ENCODE measurements at regions not wholly inside any gene's neighbourhood (a gene's known extent, or its start where the extent isn't known, plus 50 kb on each side); places are given as distances from the start of the nearest gene placed in this dataset.

DNA sequence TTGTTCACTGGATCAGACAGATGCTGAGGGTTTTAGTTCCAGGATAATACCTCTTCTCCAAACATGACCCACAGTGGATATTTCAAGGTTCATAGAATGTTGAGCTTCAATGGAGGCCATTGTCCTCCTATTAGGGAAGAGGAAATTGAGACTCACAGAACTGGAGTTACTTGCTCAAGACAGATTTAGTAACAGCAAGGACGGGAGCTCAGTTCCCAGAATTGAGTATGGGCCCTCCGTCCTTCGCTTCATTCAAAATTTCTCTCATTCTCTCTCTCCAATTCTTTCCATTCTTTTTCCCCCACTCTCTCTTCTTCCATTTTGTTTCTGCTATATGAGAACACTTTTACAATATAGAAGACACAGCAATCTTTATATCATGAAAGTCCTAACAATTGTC lies 94.0 kb downstream of the DNAJB9 start:
- no peaks in the 10 kb centered on the region for H3K79me2 ChIP-seq (ENCODE audit: insufficient read depth, low read length)
- H2AFZ ChIP-seq (ENCODE audit: insufficient read depth, low read depth, low read length, poor library complexity, severe bottlenecking): no peak overlapping the region
- no peak overlapping the region for H3K9ac ChIP-seq (ENCODE audit: insufficient read depth, low read length, poor library complexity, severe bottlenecking)
- H3K36me3 Mint-ChIP-seq: no peaks in the 10 kb centered on the region
- no peak overlapping the region for H3K4me3 Mint-ChIP-seq
- no peak overlapping the region for H3K4me3 ChIP-seq (replicated peaks in 1 of 3; ENCODE audit: low read depth in 2 of 3, low read length in 3 of 3)
- H3K4me2 ChIP-seq (replicated peaks; ENCODE audit: extremely low read depth, low read length, poor library complexity, severe bottlenecking): no peak overlapping the region
- 88% methylated on average over 3 of the region's 3 CpGs for WGBS (ENCODE audit: insufficient coverage)
- no peak for DNase-seq
- no peaks in the 10 kb centered on the region for H3K36me3 ChIP-seq (replicated peaks in 1 of 2; ENCODE audit: control insufficient read depth in 1 of 2, insufficient read depth in 2 of 2, low read length in 2 of 2)
- peaks cover 0 to 2% (median 2%) of the 10 kb centered on the region in 3 donors for H3K27me3 Mint-ChIP-seq (ENCODE audit: low read depth in 3 of 3)
- H4K20me1 ChIP-seq (ENCODE audit: insufficient read depth, low read length): no peaks in the 10 kb centered on the region
- intact Hi-C loops (cut with micrococcal nuclease): no loop called here
- H3K9me3 Mint-ChIP-seq: peaks cover 0 to 3% (median 1%) of the 10 kb centered on the region in 7 donors
- H3K9me3 ChIP-seq (replicated peaks in 1 of 2; ENCODE audit: control insufficient read depth in 1 of 2, insufficient read depth in 1 of 2, low read length in 2 of 2): peaks cover 0 to 3% of the 10 kb centered on the region in 2 donors
- H3K4me1 Mint-ChIP-seq: no peaks in the 10 kb centered on the region
- no peaks in the 10 kb centered on the region for H3K27me3 ChIP-seq (ENCODE audit: control insufficient read depth in 2 of 2, insufficient read depth in 2 of 2, low read length in 2 of 2)
- H3K27ac ChIP-seq (ENCODE audit: low read depth in 1 of 2, low read length in 2 of 2): no peak overlapping the region
- H3K4me1 ChIP-seq (ENCODE audit: control insufficient read depth in 1 of 2, insufficient read depth in 2 of 2, low read length in 2 of 2): no peaks in the 10 kb centered on the region
- TF ChIP-seq, protein P1, sequence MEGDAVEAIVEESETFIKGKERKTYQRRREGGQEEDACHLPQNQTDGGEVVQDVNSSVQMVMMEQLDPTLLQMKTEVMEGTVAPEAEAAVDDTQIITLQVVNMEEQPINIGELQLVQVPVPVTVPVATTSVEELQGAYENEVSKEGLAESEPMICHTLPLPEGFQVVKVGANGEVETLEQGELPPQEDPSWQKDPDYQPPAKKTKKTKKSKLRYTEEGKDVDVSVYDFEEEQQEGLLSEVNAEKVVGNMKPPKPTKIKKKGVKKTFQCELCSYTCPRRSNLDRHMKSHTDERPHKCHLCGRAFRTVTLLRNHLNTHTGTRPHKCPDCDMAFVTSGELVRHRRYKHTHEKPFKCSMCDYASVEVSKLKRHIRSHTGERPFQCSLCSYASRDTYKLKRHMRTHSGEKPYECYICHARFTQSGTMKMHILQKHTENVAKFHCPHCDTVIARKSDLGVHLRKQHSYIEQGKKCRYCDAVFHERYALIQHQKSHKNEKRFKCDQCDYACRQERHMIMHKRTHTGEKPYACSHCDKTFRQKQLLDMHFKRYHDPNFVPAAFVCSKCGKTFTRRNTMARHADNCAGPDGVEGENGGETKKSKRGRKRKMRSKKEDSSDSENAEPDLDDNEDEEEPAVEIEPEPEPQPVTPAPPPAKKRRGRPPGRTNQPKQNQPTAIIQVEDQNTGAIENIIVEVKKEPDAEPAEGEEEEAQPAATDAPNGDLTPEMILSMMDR (IDR thresholded peaks at IDR 0.05): no peak
- H3K27ac Mint-ChIP-seq: no peak overlapping the region

DNA sequence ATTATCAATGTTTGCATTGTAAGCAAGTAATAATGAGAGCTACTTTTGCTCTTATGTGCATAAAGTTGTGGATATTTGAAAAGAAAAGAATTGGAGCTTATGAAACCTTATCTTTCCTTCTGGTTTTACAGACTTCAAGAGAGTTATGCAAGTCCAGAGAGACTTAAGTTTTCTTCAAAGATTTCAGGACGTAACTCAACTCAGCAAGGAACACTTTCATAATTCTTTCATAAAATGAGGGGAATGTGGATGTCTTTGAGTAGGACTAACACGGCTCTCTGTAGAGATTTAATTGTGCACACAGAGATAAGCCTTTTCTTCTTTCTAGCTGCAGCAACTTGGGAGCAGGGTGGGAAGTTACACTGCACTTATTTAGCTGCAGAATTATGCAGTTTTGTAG lies 97.5 kb downstream of the DNAJB9 start:
- no peaks in the 10 kb centered on the region for H3K4me1 Mint-ChIP-seq
- Histone ChIP-seq H3K27ac (ENCODE audit: low read depth in 1 of 2, low read length in 2 of 2) (no peak overlapping the region), H4K20me1 (ENCODE audit: insufficient read depth, low read length) (no peaks in the 10 kb centered on the region), H3K9ac (ENCODE audit: insufficient read depth, low read length, poor library complexity, severe bottlenecking) (no peak overlapping the region), H2AFZ (ENCODE audit: insufficient read depth, low read depth, low read length, poor library complexity, severe bottlenecking) (no peak overlapping the region), H3K36me3 (replicated peaks in 1 of 2; ENCODE audit: control insufficient read depth in 1 of 2, insufficient read depth in 2 of 2, low read length in 2 of 2) (no peaks in the 10 kb centered on the region), H3K27me3 (ENCODE audit: control insufficient read depth in 2 of 2, insufficient read depth in 2 of 2, low read length in 2 of 2) (no peaks in the 10 kb centered on the region), H3K9me3 (replicated peaks in 1 of 2; ENCODE audit: control insufficient read depth in 1 of 2, insufficient read depth in 1 of 2, low read length in 2 of 2) (peaks cover 3 to 4% of the 10 kb centered on the region in 2 donors), H3K4me1 (ENCODE audit: control insufficient read depth in 1 of 2, insufficient read depth in 2 of 2, low read length in 2 of 2) (no peaks in the 10 kb centered on the region), H3K4me2 (replicated peaks; ENCODE audit: extremely low read depth, low read length, poor library complexity, severe bottlenecking) (no peak overlapping the region), H3K4me3 (replicated peaks in 1 of 3; ENCODE audit: low read depth in 2 of 3, low read length in 3 of 3) (no peak overlapping the region), H3K79me2 (ENCODE audit: insufficient read depth, low read length) (no peaks in the 10 kb centered on the region)
- intact Hi-C loops (cut with micrococcal nuclease): no loop called here
- H3K27ac Mint-ChIP-seq: no peak overlapping the region
- no CpG with 5 or more reads among the region's 2 CpGs for WGBS (ENCODE audit: insufficient coverage)
- no peak for DNase-seq
- peaks cover 2 to 13% (median 8%) of the 10 kb centered on the region in 7 donors for H3K9me3 Mint-ChIP-seq
- peaks cover 2% of the 10 kb centered on the region in 3 donors for H3K27me3 Mint-ChIP-seq (ENCODE audit: low read depth in 3 of 3)
- TF ChIP-seq, protein P1 (IDR thresholded peaks at IDR 0.05): no peak
- no peak overlapping the region for H3K4me3 Mint-ChIP-seq
- H3K36me3 Mint-ChIP-seq: no peaks in the 10 kb centered on the region
